ENCODE measurements at regions not wholly inside any gene's neighbourhood (a gene's known extent, or its start where the extent isn't known, plus 50 kb on each side); places are given as distances from the start of the nearest gene placed in this dataset.
"Not testable (repeated sequence)": the region's sequence is repeated elsewhere in the genome, so short reads cannot be mapped to it uniquely, and the experiment has no call there.

- DNase-seq (ENCODE audit: low spot score in 2 of 2): peak in 1 of 2 donors; percentile 93
- no peak for TF ChIP-seq POLR2A (IDR thresholded peaks at IDR 0.05)
- no peak for TF ChIP-seq CTCF (IDR thresholded peaks at IDR 0.05)
- 56 to 67% methylated on average over 9 of the region's 9 CpGs for WGBS, 2 donors
- H3K4me3 ChIP-seq (ENCODE audit: low read depth, poor library complexity, severe bottlenecking): no peak overlapping the region
- intact Hi-C loops (cut with DNase I; ENCODE audit: low total_unique reads): no loop called here
Observed at GRCh38 chr15:20340331-20340811, 201.2 kb downstream of the GOLGA6L6 start.

- DNase-seq (ENCODE audit: low spot score in 2 of 2): peak in 1 of 2 donors; percentile 78
- intact Hi-C loops (cut with DNase I; ENCODE audit: low total_unique reads); H3K4me3 ChIP-seq (ENCODE audit: low read depth, poor library complexity, severe bottlenecking): not testable (repeated sequence)
- 71 to 77% methylated on average over 17 of the region's 17 CpGs for WGBS, 2 donors
Observed at GRCh38 chr15:20339086-20339791, 202.4 kb downstream of the GOLGA6L6 start.

GRCh38 chr15:20338671-20339070, 202.9 kb downstream of the GOLGA6L6 start:
- peak in 1 of 2 donors; percentile 49 for DNase-seq (ENCODE audit: low spot score in 2 of 2)
- 80 to 84% methylated on average over 13 of the region's 13 CpGs for WGBS, 2 donors
- H3K4me3 ChIP-seq (ENCODE audit: low read depth, poor library complexity, severe bottlenecking); intact Hi-C loops (cut with DNase I; ENCODE audit: low total_unique reads): not testable (repeated sequence)

- intact Hi-C loops (cut with DNase I; ENCODE audit: low total_unique reads); H3K4me3 ChIP-seq (ENCODE audit: low read depth, poor library complexity, severe bottlenecking); DNase-seq (ENCODE audit: low spot score in 2 of 2): not testable (repeated sequence)
- WGBS, 2 donors: 86 to 89% methylated on average over 5 of the region's 5 CpGs
Observed at GRCh38 chr15:20337238-20337637, 204.4 kb downstream of the GOLGA6L6 start.

- WGBS, 2 donors: 93 to 98% methylated on average over 4 to 6 of the region's 6 CpGs
- intact Hi-C loops (cut with DNase I; ENCODE audit: low total_unique reads); H3K4me3 ChIP-seq (ENCODE audit: low read depth, poor library complexity, severe bottlenecking): not testable (repeated sequence)
- peak in 1 of 2 donors; percentile 64 for DNase-seq (ENCODE audit: low spot score in 2 of 2)
Observed at GRCh38 chr15:20334451-20334850, 207.1 kb downstream of the GOLGA6L6 start.

- intact Hi-C loops (cut with DNase I; ENCODE audit: low total_unique reads); DNase-seq (ENCODE audit: low spot score in 2 of 2); H3K4me3 ChIP-seq (ENCODE audit: low read depth, poor library complexity, severe bottlenecking): not testable (repeated sequence)
- WGBS, 2 donors: 100% methylated on average over 2 of the region's 4 CpGs; no CpG with 5 or more reads in 1 of the 2 donors
Observed at GRCh38 chr15:20325751-20326150, 215.8 kb downstream of the GOLGA6L6 start.

GRCh38 chr15:20317132-20317531, 224.5 kb downstream of the GOLGA6L6 start:
- H3K4me3 ChIP-seq (ENCODE audit: low read depth, poor library complexity, severe bottlenecking); DNase-seq (ENCODE audit: low spot score in 2 of 2); intact Hi-C loops (cut with DNase I; ENCODE audit: low total_unique reads): not testable (repeated sequence)
- 52 to 55% methylated on average over 2 of the region's 2 CpGs for WGBS, 2 donors

- H3K4me3 ChIP-seq (ENCODE audit: low read depth, poor library complexity, severe bottlenecking); intact Hi-C loops (cut with DNase I; ENCODE audit: low total_unique reads): not testable (repeated sequence)
- 86 to 87% methylated on average over 17 to 23 of the region's 23 CpGs for WGBS, 2 donors
- peak in 1 of 2 donors; percentile 67 for DNase-seq (ENCODE audit: low spot score in 2 of 2)
Observed at GRCh38 chr15:20311014-20311680, 230.5 kb downstream of the GOLGA6L6 start.

GRCh38 chr15:20310603-20311002, 231.0 kb downstream of the GOLGA6L6 start:
- TF ChIP-seq CTCF (IDR thresholded peaks at IDR 0.05) (no peak), POLR2A (IDR thresholded peaks at IDR 0.05) (no peak)
- intact Hi-C loops (cut with DNase I; ENCODE audit: low total_unique reads): no loop called here
- no peak overlapping the region for H3K4me3 ChIP-seq (ENCODE audit: low read depth, poor library complexity, severe bottlenecking)
- DNase-seq (ENCODE audit: low spot score in 2 of 2): no peak

GRCh38 chr15:20309966-20310365, 231.6 kb downstream of the GOLGA6L6 start:
- H3K4me3 ChIP-seq (ENCODE audit: low read depth, poor library complexity, severe bottlenecking); DNase-seq (ENCODE audit: low spot score in 2 of 2); intact Hi-C loops (cut with DNase I; ENCODE audit: low total_unique reads): not testable (repeated sequence)

GRCh38 chr15:20309395-20309794, 232.2 kb downstream of the GOLGA6L6 start:
- intact Hi-C loops (cut with DNase I; ENCODE audit: low total_unique reads); DNase-seq (ENCODE audit: low spot score in 2 of 2); H3K4me3 ChIP-seq (ENCODE audit: low read depth, poor library complexity, severe bottlenecking): not testable (repeated sequence)
- 59 to 64% methylated on average over 3 of the region's 3 CpGs for WGBS, 2 donors

- intact Hi-C loops (cut with DNase I; ENCODE audit: low total_unique reads); H3K4me3 ChIP-seq (ENCODE audit: low read depth, poor library complexity, severe bottlenecking); DNase-seq (ENCODE audit: low spot score in 2 of 2): not testable (repeated sequence)
- WGBS, 2 donors: 83 to 89% methylated on average over 4 of the region's 4 CpGs
Observed at GRCh38 chr15:20308027-20308690, 233.4 kb downstream of the GOLGA6L6 start.
